PC-9 (cell line): ENCODE measurements at regions not wholly inside any gene's neighbourhood (a gene's known extent, or its start where the extent isn't known, plus 50 kb on each side); places are given as distances from the start of the nearest gene placed in this dataset.
"Not testable (repeated sequence)": the region's sequence is repeated elsewhere in the genome, so short reads cannot be mapped to it uniquely, and the experiment has no call there.

Source experiments
- BruUV-seq: library from RNA; stranded (reverse); fragments of 400-500 nt; replicated peaks from 2 replicates; lab custom pipeline; 2021; lab: Mats Ljungman, UMichigan
- CTCF ChIA-PET: fragments of 300-600 bp; sonication (Branson Sonifier 250); formaldehyde crosslinking; loops from one replicate; lab custom pipeline; 2022; ENCODE audit warnings: antibody characterized with exemption; lab: Charles Lee
- POLR2A ChIA-PET: fragments of 300-600 bp; sonication (Branson Sonifier 250); formaldehyde crosslinking; loops from one replicate; lab custom pipeline; 2022; ENCODE audit warnings: antibody characterized with exemption; ENCODE audit not compliant: unreplicated experiment; lab: Charles Lee
- DNase-seq, 2 experiments: peaks; one replicate each; pipeline versions ENCODE4 v3.0.0 to v3.0.0-alpha.2; 2015 to 2022; ENCODE audit warnings: mixed read lengths in 1 of 2
- H2AFZ ChIP-seq: fragments of 200-600 bp; sonication (generic); 2 replicates; pipeline ENCODE4 v1.8.1; 2017; ENCODE audit warnings: antibody characterized with exemption
- H3F3A ChIP-seq: fragments of 200-600 bp; sonication (generic); 2 replicates; pipeline ENCODE4 v1.8.1; 2017; ENCODE audit warnings: antibody characterized with exemption, mild to moderate bottlenecking, low read depth; ENCODE audit not compliant: insufficient read depth
- H3K27ac ChIP-seq: fragments of 200-600 bp; sonication (generic); 2 replicates; pipeline ENCODE4 v1.6.1; 2016; ENCODE audit warnings: mixed run types
- H3K27me3 ChIP-seq: fragments of 200-600 bp; sonication (generic); 2 replicates; pipeline ENCODE4 v1.6.1; 2016; ENCODE audit warnings: low read depth, mixed run types; ENCODE audit not compliant: insufficient read depth
- H3K36me3 ChIP-seq: fragments of 200-600 bp; sonication (generic); 2 replicates; pipeline ENCODE4 v1.6.1; 2016; ENCODE audit warnings: low read depth, mixed run types
- H3K4me1 ChIP-seq: fragments of 200-600 bp; sonication (generic); replicated peaks from 2 replicates; pipeline ENCODE4 v1.6.1; 2016; ENCODE audit warnings: mixed run types; ENCODE audit not compliant: insufficient read depth
- H3K4me2 ChIP-seq: fragments of 200-600 bp; sonication (generic); 2 replicates; pipeline ENCODE4 v1.6.1; 2017; ENCODE audit warnings: mixed run types
- H3K4me3 ChIP-seq: fragments of 200-600 bp; sonication (generic); 2 replicates; pipeline ENCODE4 v1.6.1; 2016; ENCODE audit warnings: mixed run types
- H3K79me2 ChIP-seq: fragments of 200-600 bp; sonication (generic); 2 replicates; pipeline ENCODE4 v1.6.1; 2017; ENCODE audit warnings: low read depth, mixed run types
- H3K9me2 ChIP-seq: fragments of 200-600 bp; sonication (generic); 2 replicates; pipeline ENCODE4 v1.8.1; 2017; ENCODE audit warnings: mild to moderate bottlenecking; ENCODE audit not compliant: insufficient read depth
- H3K9me3 ChIP-seq: fragments of 200-600 bp; sonication (generic); 2 replicates; pipeline ENCODE4 v1.8.1; 2016; ENCODE audit warnings: low read depth; ENCODE audit not compliant: insufficient read depth
- H4K20me1 ChIP-seq: fragments of 200-600 bp; sonication (generic); 2 replicates; pipeline ENCODE4 v1.8.1; 2017; ENCODE audit not compliant: insufficient read depth
- CTCF ChIP-seq: fragments of 200-600 bp; sonication (generic); conservative IDR thresholded peaks from 2 replicates; pipeline ENCODE4 v1.6.1; 2017; ENCODE audit warnings: mixed run types, antibody characterized with exemption, mild to moderate bottlenecking, moderate library complexity
- EZH2 ChIP-seq: fragments of 200-600 bp; sonication (generic); IDR thresholded peaks from 2 replicates; pipeline ENCODE4 v1.8.0; 2017; ENCODE audit warnings: antibody characterized with exemption, low read depth
- intact Hi-C: fragments of 100-400 bp; cut with micrococcal nuclease; formaldehyde crosslinking; loops from one replicate; pipeline ENCODE4 v1.10.0; 2022; ENCODE audit not compliant: unreplicated experiment

- H3K4me2 ChIP-seq = no peak overlapping the region
- intact Hi-C loops = no loop called here
- CTCF ChIA-PET = no interaction called here
Observed at GRCh38 chr15:79644091-79644490, 212.0 kb downstream of the MINAR1 start.

GRCh38 chr15:79652972-79653371 is 220.8 kb downstream of the MINAR1 start:
- H3K4me3 ChIP-seq, POLR2A ChIA-PET, H3K9me2 ChIP-seq, BruUV-seq, H4K20me1 ChIP-seq, H3K9me3 ChIP-seq, H3F3A ChIP-seq, H3K36me3 ChIP-seq, H3K4me1 ChIP-seq, H2AFZ ChIP-seq, H3K27me3 ChIP-seq, H3K27ac ChIP-seq, H3K4me2 ChIP-seq, intact Hi-C loops, H3K79me2 ChIP-seq, DNase-seq, CTCF ChIA-PET: not testable (repeated sequence)

More at GRCh38 chr15:79644091-79644490, 212.0 kb downstream of the MINAR1 start:
- no peaks in the 10 kb centered on the region for H3K27me3 ChIP-seq
- POLR2A ChIA-PET = no interaction called here
- BruUV-seq = no TSS peak
- H3K4me1 ChIP-seq = peaks cover 19% of the 10 kb centered on the region
- H3F3A ChIP-seq = peaks cover 6% of the 10 kb centered on the region; the same call in 1 of the 2 replicates
- no peaks in the 10 kb centered on the region for H3K36me3 ChIP-seq
- H4K20me1 ChIP-seq = no peaks in the 10 kb centered on the region
- no peak for DNase-seq
- TF ChIP-seq CTCF (no peak), EZH2 (no peak)
- H3K4me3 ChIP-seq = no peak overlapping the region
- no peaks in the 10 kb centered on the region for H3K79me2 ChIP-seq
- no peak overlapping the region for H3K27ac ChIP-seq
- H2AFZ ChIP-seq = no peak overlapping the region
- H3K9me2 ChIP-seq = no peaks in the 10 kb centered on the region
- H3K9me3 ChIP-seq = no peaks in the 10 kb centered on the region

GRCh38 chr15:79653533-79653932 is 221.4 kb downstream of the MINAR1 start:
- Histone ChIP-seq H3K27me3 (peaks cover 4% of the 10 kb centered on the region; the same call in 1 of the 2 replicates), H3K9me2 (no peaks in the 10 kb centered on the region), H3K4me1 (no peaks in the 10 kb centered on the region), H4K20me1 (no peaks in the 10 kb centered on the region), H3K4me3 (no peak overlapping the region), H3K4me2 (no peak overlapping the region), H3K36me3 (no peaks in the 10 kb centered on the region), H3F3A (no peaks in the 10 kb centered on the region), H3K9me3 (no peaks in the 10 kb centered on the region), H2AFZ (no peak overlapping the region), H3K79me2 (no peaks in the 10 kb centered on the region), H3K27ac (no peak overlapping the region)
- BruUV-seq = no TSS peak
- TF ChIP-seq EZH2 (no peak), CTCF (no peak)
- CTCF ChIA-PET = no interaction called here
- no peak for DNase-seq
- POLR2A ChIA-PET = no interaction called here
- intact Hi-C loops = no loop called here
